ENCODE measurements at regions not wholly inside any gene's neighbourhood (a gene's known extent, or its start where the extent isn't known, plus 50 kb on each side); places are given as distances from the start of the nearest gene placed in this dataset.

GRCh38 chrX:10926891-10927290 is 184.2 kb upstream of the HCCS start:
- DNase-seq (ENCODE audit: low spot score) (no peak), ATAC-seq (ENCODE audit: low FRiP score) (no peak)
- TF ChIP-seq CTCF (IDR thresholded peaks at IDR 0.05) = no peak

- DNase-seq (ENCODE audit: low spot score) (no peak), ATAC-seq (ENCODE audit: low FRiP score) (no peak)
- no peak for TF ChIP-seq CTCF (IDR thresholded peaks at IDR 0.05)
These were observed 181.4 kb upstream of the HCCS start for GRCh38 chrX:10929747-10930146.

- ATAC-seq (ENCODE audit: low FRiP score) (no peak), DNase-seq (ENCODE audit: low spot score) (no peak)
- TF ChIP-seq CTCF (IDR thresholded peaks at IDR 0.05) = no peak
These were observed 181.0 kb upstream of the HCCS start for GRCh38 chrX:10930151-10930550.

- ATAC-seq (ENCODE audit: low FRiP score) (no peak), DNase-seq (ENCODE audit: low spot score) (no peak)
- no peak for TF ChIP-seq CTCF (IDR thresholded peaks at IDR 0.05)
These were observed 179.2 kb upstream of the HCCS start for GRCh38 chrX:10931976-10932375.

- ATAC-seq (ENCODE audit: low FRiP score) (no peak), DNase-seq (ENCODE audit: low spot score) (no peak)
- no peak for TF ChIP-seq CTCF (IDR thresholded peaks at IDR 0.05)
These were observed 178.2 kb upstream of the HCCS start for GRCh38 chrX:10932842-10933440.

GRCh38 chrX:10935501-10935900 is 175.6 kb upstream of the HCCS start:
- no peak for TF ChIP-seq CTCF (IDR thresholded peaks at IDR 0.05)
- no peak for DNase-seq (ENCODE audit: low spot score)
- no peak for ATAC-seq (ENCODE audit: low FRiP score)

- DNase-seq (ENCODE audit: low spot score) = no peak
- TF ChIP-seq CTCF (IDR thresholded peaks at IDR 0.05) = no peak
- no peak for ATAC-seq (ENCODE audit: low FRiP score)
These were observed 174.2 kb upstream of the HCCS start for GRCh38 chrX:10936976-10937375.

Measured in omental fat pad (tissue), 3 donors.